GM23338 (cell line): ENCODE measurements at regions not wholly inside any gene's neighbourhood (a gene's known extent, or its start where the extent isn't known, plus 50 kb on each side); places are given as distances from the start of the nearest gene placed in this dataset.

Experiments
- ATAC-seq: fragments of 200-7000 bp; cut with Tn5 transposase; 3 replicates; pipeline ENCODE4 v1.9.1; 2020
- DNase-seq: peaks from one replicate; pipeline ENCODE4 v3.0.0-alpha.2; 2015; ENCODE audit warnings: low spot score
- H2AFZ ChIP-seq: fragments of 200-600 bp; sonication (generic); 2 replicates; pipeline ENCODE4 v1.8.0; 2016; ENCODE audit warnings: antibody characterized with exemption, mild to moderate bottlenecking, moderate library complexity
- H3F3A ChIP-seq: fragments of 200-600 bp; sonication (generic); replicated peaks from 2 replicates; pipeline ENCODE4 v1.8.0; 2017; ENCODE audit warnings: antibody characterized with exemption, mixed run types, low read depth
- H3K27ac ChIP-seq: fragments of 200-600 bp; sonication (generic); 2 replicates; pipeline ENCODE4 v1.6.1; 2016; ENCODE audit warnings: low read depth
- H3K27me3 ChIP-seq: fragments of 200-600 bp; sonication (generic); 2 replicates; pipeline ENCODE4 v1.8.0; 2016; ENCODE audit warnings: mild to moderate bottlenecking, mixed run types, moderate library complexity; ENCODE audit not compliant: insufficient read depth
- H3K36me3 ChIP-seq: fragments of 200-600 bp; sonication (generic); 2 replicates; pipeline ENCODE4 v1.8.0; 2016; ENCODE audit warnings: mild to moderate bottlenecking; ENCODE audit not compliant: insufficient read depth
- H3K4me1 ChIP-seq: fragments of 200-600 bp; sonication (generic); 2 replicates; pipeline ENCODE4 v1.8.0; 2016; ENCODE audit warnings: mild to moderate bottlenecking, moderate library complexity; ENCODE audit not compliant: insufficient read depth
- H3K4me2 ChIP-seq: fragments of 200-600 bp; sonication (generic); 2 replicates; pipeline ENCODE4 v1.7.1; 2017; ENCODE audit warnings: mixed run types
- H3K4me3 ChIP-seq: fragments of 200-600 bp; sonication (generic); 2 replicates; pipeline ENCODE4 v1.6.1; 2016; ENCODE audit warnings: mixed run types
- H3K79me2 ChIP-seq: fragments of 200-600 bp; sonication (generic); replicated peaks from 2 replicates; pipeline ENCODE4 v1.8.0; 2017; ENCODE audit warnings: mild to moderate bottlenecking; ENCODE audit not compliant: insufficient read depth
- H3K9me2 ChIP-seq: fragments of 200-600 bp; sonication (generic); 2 replicates; pipeline ENCODE4 v1.8.0; 2017; ENCODE audit not compliant: insufficient read depth
- H4K20me1 ChIP-seq: fragments of 200-600 bp; sonication (generic); replicated peaks from 2 replicates; pipeline ENCODE4 v1.8.0; 2017; ENCODE audit warnings: mild to moderate bottlenecking; ENCODE audit not compliant: insufficient read depth
- H3K27ac Mint-ChIP-seq: 2 replicates; pipeline ENCODE4 v1.8.0; 2020; ENCODE audit warnings: inconsistent platforms, mild to moderate bottlenecking, moderate library complexity, mixed read lengths
- H3K27me3 Mint-ChIP-seq: 3 replicates; pipeline ENCODE4 v1.8.0; 2022; ENCODE audit warnings: low read depth, mild to moderate bottlenecking, moderate library complexity, mixed read lengths, inconsistent platforms; ENCODE audit not compliant: insufficient read depth, poor library complexity
- H3K36me3 Mint-ChIP-seq: 3 replicates; pipeline ENCODE4 v1.8.0; 2021; ENCODE audit warnings: low read depth, mild to moderate bottlenecking, inconsistent platforms, moderate library complexity, mixed read lengths
- H3K4me1 Mint-ChIP-seq: 3 replicates; pipeline ENCODE4 v1.8.0; 2020; ENCODE audit warnings: mild to moderate bottlenecking, inconsistent platforms, mixed read lengths
- H3K4me3 Mint-ChIP-seq: 3 replicates; pipeline ENCODE4 v1.8.0; 2021; ENCODE audit warnings: moderate library complexity, mild to moderate bottlenecking, inconsistent platforms, mixed read lengths
- H3K9me3 Mint-ChIP-seq: 3 replicates; pipeline ENCODE4 v1.8.0; 2020; ENCODE audit warnings: moderate library complexity, mild to moderate bottlenecking, inconsistent platforms, mixed read lengths
- EZH2 ChIP-seq: fragments of 200-600 bp; sonication (generic); IDR thresholded peaks from one replicate; pipeline ENCODE4 v1.8.0; 2017; ENCODE audit warnings: antibody characterized with exemption, mild to moderate bottlenecking, low read depth; ENCODE audit not compliant: unreplicated experiment
- JUNB ChIP-seq: IDR thresholded peaks from one replicate; pipeline ENCODE4 v1.6.1; 2016; ENCODE audit warnings: antibody characterized with exemption; ENCODE audit not compliant: unreplicated experiment
- POLR2AphosphoS5 ChIP-seq: IDR thresholded peaks from 2 replicates; pipeline ENCODE4 v1.6.1; 2016; ENCODE audit warnings: antibody characterized with exemption, low read depth
- STAT1 ChIP-seq: IDR thresholded peaks from one replicate; pipeline ENCODE4 v1.6.1; 2016; ENCODE audit warnings: antibody characterized with exemption; ENCODE audit not compliant: unreplicated experiment
- ZNF114 ChIP-seq: fragments of 250-450 bp; sonication (Bioruptor Pico); IDR thresholded peaks from 2 replicates; pipeline ENCODE4 v1.5.0; 2020; ENCODE audit warnings: mild to moderate bottlenecking, moderate library complexity
- ZNF331 ChIP-seq: fragments of 250-450 bp; sonication (Bioruptor Pico); IDR thresholded peaks from 2 replicates; pipeline ENCODE4 v1.5.0; 2020; ENCODE audit warnings: low read depth, mild to moderate bottlenecking, moderate library complexity
- TF ChIP-seq, protein P1 (sequence below): IDR thresholded peaks from one replicate; pipeline ENCODE4 v1.6.1; 2018; ENCODE audit warnings: antibody characterized with exemption; ENCODE audit not compliant: unreplicated experiment
- TF ChIP-seq, protein P2 (sequence below), 2 experiments: fragments of 200-600 bp in 1 of 2; sonication (generic) in 1 of 2; conservative IDR thresholded peaks; 2 replicates each; pipeline versions ENCODE4 v1.5.1 to v1.6.1; 2016 to 2017; ENCODE audit warnings: antibody characterized with exemption in 2 of 2, low read depth in 2 of 2, mild to moderate bottlenecking in 2 of 2, moderate library complexity in 1 of 2
- TF ChIP-seq, protein P3 (sequence below): fragments of 250-450 bp; sonication (Bioruptor Pico); IDR thresholded peaks from 2 replicates; pipeline ENCODE4 v1.5.0; 2020; ENCODE audit warnings: mild to moderate bottlenecking, moderate library complexity
- TF ChIP-seq, protein P4 (sequence below): IDR thresholded peaks from 2 replicates; pipeline ENCODE4 v1.6.1; 2016; ENCODE audit warnings: antibody characterized with exemption

DNA sequence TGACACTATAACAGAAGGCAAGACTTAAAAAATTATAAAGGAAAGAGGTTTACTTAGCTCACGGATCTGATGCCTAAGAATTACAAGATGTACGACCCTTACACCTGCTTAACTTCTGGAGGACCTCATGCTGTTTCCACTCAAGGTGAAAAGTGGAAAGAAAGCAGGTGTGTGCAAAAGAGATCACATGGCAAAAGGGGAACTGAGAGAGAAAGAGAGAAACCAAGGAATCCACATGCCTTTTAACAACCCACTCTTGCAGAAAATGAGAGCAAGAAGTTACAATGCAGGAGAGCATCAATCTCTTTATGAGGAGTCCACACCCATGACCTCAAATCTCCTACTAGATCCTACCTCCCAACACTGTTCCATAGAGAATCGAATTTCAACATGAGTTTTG, 2382.2 kb downstream of the TP53TG3F start:
- no peaks in the 10 kb centered on the region for H3K79me2 ChIP-seq
- H3K9me2 ChIP-seq, result no peaks in the 10 kb centered on the region
- no peaks in the 10 kb centered on the region for H4K20me1 ChIP-seq
- no peak for DNase-seq
- Mint-ChIP-seq H3K27ac (no peak overlapping the region), H3K4me3 (no peak overlapping the region), H3K27me3 (no peaks in the 10 kb centered on the region), H3K4me1 (no peaks in the 10 kb centered on the region), H3K36me3 (peaks cover 26% of the 10 kb centered on the region), H3K9me3 (peaks cover 87% of the 10 kb centered on the region)
- no peak for TF ChIP-seq ZNF331 (CRISPR knock-in tag)
- no peak for TF ChIP-seq POLR2AphosphoS5
- no peak for TF ChIP-seq STAT1
- TF ChIP-seq EZH2, result no peak
- TF ChIP-seq, protein P1, sequence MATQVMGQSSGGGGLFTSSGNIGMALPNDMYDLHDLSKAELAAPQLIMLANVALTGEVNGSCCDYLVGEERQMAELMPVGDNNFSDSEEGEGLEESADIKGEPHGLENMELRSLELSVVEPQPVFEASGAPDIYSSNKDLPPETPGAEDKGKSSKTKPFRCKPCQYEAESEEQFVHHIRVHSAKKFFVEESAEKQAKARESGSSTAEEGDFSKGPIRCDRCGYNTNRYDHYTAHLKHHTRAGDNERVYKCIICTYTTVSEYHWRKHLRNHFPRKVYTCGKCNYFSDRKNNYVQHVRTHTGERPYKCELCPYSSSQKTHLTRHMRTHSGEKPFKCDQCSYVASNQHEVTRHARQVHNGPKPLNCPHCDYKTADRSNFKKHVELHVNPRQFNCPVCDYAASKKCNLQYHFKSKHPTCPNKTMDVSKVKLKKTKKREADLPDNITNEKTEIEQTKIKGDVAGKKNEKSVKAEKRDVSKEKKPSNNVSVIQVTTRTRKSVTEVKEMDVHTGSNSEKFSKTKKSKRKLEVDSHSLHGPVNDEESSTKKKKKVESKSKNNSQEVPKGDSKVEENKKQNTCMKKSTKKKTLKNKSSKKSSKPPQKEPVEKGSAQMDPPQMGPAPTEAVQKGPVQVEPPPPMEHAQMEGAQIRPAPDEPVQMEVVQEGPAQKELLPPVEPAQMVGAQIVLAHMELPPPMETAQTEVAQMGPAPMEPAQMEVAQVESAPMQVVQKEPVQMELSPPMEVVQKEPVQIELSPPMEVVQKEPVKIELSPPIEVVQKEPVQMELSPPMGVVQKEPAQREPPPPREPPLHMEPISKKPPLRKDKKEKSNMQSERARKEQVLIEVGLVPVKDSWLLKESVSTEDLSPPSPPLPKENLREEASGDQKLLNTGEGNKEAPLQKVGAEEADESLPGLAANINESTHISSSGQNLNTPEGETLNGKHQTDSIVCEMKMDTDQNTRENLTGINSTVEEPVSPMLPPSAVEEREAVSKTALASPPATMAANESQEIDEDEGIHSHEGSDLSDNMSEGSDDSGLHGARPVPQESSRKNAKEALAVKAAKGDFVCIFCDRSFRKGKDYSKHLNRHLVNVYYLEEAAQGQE, result no peak
- TF ChIP-seq, protein P2, sequence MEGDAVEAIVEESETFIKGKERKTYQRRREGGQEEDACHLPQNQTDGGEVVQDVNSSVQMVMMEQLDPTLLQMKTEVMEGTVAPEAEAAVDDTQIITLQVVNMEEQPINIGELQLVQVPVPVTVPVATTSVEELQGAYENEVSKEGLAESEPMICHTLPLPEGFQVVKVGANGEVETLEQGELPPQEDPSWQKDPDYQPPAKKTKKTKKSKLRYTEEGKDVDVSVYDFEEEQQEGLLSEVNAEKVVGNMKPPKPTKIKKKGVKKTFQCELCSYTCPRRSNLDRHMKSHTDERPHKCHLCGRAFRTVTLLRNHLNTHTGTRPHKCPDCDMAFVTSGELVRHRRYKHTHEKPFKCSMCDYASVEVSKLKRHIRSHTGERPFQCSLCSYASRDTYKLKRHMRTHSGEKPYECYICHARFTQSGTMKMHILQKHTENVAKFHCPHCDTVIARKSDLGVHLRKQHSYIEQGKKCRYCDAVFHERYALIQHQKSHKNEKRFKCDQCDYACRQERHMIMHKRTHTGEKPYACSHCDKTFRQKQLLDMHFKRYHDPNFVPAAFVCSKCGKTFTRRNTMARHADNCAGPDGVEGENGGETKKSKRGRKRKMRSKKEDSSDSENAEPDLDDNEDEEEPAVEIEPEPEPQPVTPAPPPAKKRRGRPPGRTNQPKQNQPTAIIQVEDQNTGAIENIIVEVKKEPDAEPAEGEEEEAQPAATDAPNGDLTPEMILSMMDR (conservative IDR thresholded peaks at IDR 0.05; ENCODE audit: low read depth in 2 of 2), result no peak
- TF ChIP-seq JUNB, result no peak
- no peak for TF ChIP-seq ZNF114 (CRISPR knock-in tag)
- TF ChIP-seq, protein P3, sequence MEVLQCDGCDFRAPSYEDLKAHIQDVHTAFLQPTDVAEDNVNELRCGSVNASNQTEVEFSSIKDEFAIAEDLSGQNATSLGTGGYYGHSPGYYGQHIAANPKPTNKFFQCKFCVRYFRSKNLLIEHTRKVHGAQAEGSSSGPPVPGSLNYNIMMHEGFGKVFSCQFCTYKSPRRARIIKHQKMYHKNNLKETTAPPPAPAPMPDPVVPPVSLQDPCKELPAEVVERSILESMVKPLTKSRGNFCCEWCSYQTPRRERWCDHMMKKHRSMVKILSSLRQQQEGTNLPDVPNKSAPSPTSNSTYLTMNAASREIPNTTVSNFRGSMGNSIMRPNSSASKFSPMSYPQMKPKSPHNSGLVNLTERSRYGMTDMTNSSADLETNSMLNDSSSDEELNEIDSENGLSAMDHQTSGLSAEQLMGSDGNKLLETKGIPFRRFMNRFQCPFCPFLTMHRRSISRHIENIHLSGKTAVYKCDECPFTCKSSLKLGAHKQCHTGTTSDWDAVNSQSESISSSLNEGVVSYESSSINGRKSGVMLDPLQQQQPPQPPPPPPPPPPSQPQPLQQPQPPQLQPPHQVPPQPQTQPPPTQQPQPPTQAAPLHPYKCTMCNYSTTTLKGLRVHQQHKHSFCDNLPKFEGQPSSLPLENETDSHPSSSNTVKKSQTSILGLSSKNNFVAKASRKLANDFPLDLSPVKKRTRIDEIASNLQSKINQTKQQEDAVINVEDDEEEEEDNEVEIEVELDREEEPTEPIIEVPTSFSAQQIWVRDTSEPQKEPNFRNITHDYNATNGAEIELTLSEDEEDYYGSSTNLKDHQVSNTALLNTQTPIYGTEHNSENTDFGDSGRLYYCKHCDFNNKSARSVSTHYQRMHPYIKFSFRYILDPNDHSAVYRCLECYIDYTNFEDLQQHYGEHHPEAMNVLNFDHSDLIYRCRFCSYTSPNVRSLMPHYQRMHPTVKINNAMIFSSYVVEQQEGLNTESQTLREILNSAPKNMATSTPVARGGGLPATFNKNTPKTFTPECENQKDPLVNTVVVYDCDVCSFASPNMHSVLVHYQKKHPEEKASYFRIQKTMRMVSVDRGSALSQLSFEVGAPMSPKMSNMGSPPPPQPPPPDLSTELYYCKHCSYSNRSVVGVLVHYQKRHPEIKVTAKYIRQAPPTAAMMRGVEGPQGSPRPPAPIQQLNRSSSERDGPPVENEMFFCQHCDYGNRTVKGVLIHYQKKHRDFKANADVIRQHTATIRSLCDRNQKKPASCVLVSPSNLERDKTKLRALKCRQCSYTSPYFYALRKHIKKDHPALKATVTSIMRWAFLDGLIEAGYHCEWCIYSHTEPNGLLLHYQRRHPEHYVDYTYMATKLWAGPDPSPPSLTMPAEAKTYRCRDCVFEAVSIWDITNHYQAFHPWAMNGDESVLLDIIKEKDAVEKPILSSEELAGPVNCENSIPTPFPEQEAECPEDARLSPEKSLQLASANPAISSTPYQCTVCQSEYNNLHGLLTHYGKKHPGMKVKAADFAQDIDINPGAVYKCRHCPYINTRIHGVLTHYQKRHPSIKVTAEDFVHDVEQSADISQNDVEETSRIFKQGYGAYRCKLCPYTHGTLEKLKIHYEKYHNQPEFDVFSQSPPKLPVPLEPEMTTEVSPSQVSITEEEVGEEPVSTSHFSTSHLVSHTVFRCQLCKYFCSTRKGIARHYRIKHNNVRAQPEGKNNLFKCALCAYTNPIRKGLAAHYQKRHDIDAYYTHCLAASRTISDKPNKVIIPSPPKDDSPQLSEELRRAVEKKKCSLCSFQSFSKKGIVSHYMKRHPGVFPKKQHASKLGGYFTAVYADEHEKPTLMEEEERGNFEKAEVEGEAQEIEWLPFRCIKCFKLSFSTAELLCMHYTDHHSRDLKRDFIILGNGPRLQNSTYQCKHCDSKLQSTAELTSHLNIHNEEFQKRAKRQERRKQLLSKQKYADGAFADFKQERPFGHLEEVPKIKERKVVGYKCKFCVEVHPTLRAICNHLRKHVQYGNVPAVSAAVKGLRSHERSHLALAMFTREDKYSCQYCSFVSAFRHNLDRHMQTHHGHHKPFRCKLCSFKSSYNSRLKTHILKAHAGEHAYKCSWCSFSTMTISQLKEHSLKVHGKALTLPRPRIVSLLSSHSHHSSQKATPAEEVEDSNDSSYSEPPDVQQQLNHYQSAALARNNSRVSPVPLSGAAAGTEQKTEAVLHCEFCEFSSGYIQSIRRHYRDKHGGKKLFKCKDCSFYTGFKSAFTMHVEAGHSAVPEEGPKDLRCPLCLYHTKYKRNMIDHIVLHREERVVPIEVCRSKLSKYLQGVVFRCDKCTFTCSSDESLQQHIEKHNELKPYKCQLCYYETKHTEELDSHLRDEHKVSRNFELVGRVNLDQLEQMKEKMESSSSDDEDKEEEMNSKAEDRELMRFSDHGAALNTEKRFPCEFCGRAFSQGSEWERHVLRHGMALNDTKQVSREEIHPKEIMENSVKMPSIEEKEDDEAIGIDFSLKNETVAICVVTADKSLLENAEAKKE, result no peak
- TF ChIP-seq, protein P4, sequence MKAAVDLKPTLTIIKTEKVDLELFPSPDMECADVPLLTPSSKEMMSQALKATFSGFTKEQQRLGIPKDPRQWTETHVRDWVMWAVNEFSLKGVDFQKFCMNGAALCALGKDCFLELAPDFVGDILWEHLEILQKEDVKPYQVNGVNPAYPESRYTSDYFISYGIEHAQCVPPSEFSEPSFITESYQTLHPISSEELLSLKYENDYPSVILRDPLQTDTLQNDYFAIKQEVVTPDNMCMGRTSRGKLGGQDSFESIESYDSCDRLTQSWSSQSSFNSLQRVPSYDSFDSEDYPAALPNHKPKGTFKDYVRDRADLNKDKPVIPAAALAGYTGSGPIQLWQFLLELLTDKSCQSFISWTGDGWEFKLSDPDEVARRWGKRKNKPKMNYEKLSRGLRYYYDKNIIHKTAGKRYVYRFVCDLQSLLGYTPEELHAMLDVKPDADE, result no peak
- H3K27ac ChIP-seq, result no peak overlapping the region
- no peaks in the 10 kb centered on the region for H3K4me1 ChIP-seq
- no peak overlapping the region for H3K4me3 ChIP-seq
- no peaks in the 10 kb centered on the region for H3K27me3 ChIP-seq
- no peak overlapping the region for H2AFZ ChIP-seq
- ATAC-seq, result no peak
- H3K36me3 ChIP-seq, result peaks cover 19% of the 10 kb centered on the region
- no peaks in the 10 kb centered on the region for H3F3A ChIP-seq
- H3K4me2 ChIP-seq, result no peak overlapping the region
